ENCODE measurements at regions not wholly inside any gene's neighbourhood (a gene's known extent, or its start where the extent isn't known, plus 50 kb on each side); places are given as distances from the start of the nearest gene placed in this dataset.

DNA sequence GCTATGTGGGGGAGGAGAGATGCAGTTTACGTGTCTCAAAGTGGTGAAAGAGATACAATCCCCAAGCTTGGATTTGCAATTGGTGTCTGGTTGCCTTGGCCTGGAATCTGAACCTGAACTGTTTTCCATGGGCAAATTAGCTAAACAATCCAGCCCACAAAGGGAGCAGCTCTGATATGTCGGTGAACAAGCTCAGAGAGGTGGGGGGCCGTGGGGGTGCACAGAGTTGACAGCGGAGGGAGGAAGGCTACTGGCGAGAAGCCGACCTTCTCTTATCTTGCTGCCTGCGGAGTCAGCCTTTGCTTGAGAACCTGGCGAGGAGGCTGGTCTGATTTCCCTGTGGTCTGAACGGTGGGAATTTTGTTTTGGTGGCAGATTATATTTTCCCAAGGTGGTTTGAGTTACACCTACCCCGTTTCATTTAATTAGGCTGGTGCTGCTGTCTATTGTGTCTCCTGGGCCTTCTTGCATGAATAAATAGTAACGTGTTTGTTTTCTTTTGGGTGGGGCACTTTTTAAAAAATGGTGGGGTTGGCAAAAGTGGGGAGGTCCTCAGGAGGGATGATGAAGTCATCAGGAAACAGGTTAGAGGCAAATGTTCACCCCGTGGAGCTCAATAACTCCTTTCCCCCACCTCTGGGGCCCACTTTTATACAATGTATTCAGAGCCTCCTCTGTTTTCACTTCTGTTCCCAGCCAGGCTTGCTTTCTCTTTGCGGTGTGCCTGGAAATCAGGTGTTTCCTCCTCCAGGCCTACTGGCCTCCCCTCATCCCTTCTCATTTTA is 80.9 kb upstream of the IGFBP5 start:
- TF ChIP-seq POLR2A (IDR thresholded peaks at IDR 0.05): no peak
- TF ChIP-seq, protein P1, sequence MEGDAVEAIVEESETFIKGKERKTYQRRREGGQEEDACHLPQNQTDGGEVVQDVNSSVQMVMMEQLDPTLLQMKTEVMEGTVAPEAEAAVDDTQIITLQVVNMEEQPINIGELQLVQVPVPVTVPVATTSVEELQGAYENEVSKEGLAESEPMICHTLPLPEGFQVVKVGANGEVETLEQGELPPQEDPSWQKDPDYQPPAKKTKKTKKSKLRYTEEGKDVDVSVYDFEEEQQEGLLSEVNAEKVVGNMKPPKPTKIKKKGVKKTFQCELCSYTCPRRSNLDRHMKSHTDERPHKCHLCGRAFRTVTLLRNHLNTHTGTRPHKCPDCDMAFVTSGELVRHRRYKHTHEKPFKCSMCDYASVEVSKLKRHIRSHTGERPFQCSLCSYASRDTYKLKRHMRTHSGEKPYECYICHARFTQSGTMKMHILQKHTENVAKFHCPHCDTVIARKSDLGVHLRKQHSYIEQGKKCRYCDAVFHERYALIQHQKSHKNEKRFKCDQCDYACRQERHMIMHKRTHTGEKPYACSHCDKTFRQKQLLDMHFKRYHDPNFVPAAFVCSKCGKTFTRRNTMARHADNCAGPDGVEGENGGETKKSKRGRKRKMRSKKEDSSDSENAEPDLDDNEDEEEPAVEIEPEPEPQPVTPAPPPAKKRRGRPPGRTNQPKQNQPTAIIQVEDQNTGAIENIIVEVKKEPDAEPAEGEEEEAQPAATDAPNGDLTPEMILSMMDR (IDR thresholded peaks at IDR 0.05): no peak

Data from prostate gland (tissue), 2 donors.